ENCODE measurements at regions not wholly inside any gene's neighbourhood (a gene's known extent, or its start where the extent isn't known, plus 50 kb on each side); places are given as distances from the start of the nearest gene placed in this dataset.

- no peaks in the 10 kb centered on the region for H3K36me3 ChIP-seq
- no peaks in the 10 kb centered on the region for H3K9me3 ChIP-seq
- WGBS, 2 donors = 65 to 72% methylated on average over 9 of the region's 9 CpGs
- no peak overlapping the region for H3K4me3 ChIP-seq
- TF ChIP-seq CTCF (IDR thresholded peaks at IDR 0.05) = no peak
- no peak overlapping the region for H3K27ac ChIP-seq
- peak in 2 of 8 donors; percentile 24 to 26 for ATAC-seq
- intact Hi-C loops (cut with DNase I) = no loop called here
- no peak for DNase-seq
- no peaks in the 10 kb centered on the region for H3K27me3 ChIP-seq
- peaks cover 0 to 5% (median 0%) of the 10 kb centered on the region in 9 donors for H3K4me1 ChIP-seq
Observed at GRCh38 chr3:127480196-127480954, 110.2 kb downstream of the TPRA1 start.

- no peak for TF ChIP-seq CTCF (IDR thresholded peaks at IDR 0.05)
- Histone ChIP-seq H3K4me3 (no peak overlapping the region), H3K36me3 (no peaks in the 10 kb centered on the region), H3K4me1 (peaks cover 0 to 5% (median 0%) of the 10 kb centered on the region in 9 donors), H3K9me3 (no peaks in the 10 kb centered on the region), H3K27ac (no peak overlapping the region), H3K27me3 (peaks cover 0 to 3% (median 0%) of the 10 kb centered on the region in 7 donors)
- no peak for ATAC-seq
- intact Hi-C loops (cut with DNase I) = no loop called here
- WGBS, 2 donors = 50 to 55% methylated on average over 12 of the region's 12 CpGs
- no peak for DNase-seq
Observed at GRCh38 chr3:127479449-127479848, 111.1 kb downstream of the TPRA1 start.

- WGBS, 2 donors = 84 to 85% methylated on average over 7 of the region's 7 CpGs
Observed at GRCh38 chr3:127478922-127479321, 111.6 kb downstream of the TPRA1 start.

GRCh38 chr3:127477396-127477795 lies 113.1 kb downstream of the TPRA1 start:
- no peak overlapping the region for H3K4me3 ChIP-seq
- H3K9me3 ChIP-seq = no peaks in the 10 kb centered on the region
- no peaks in the 10 kb centered on the region for H3K36me3 ChIP-seq
- H3K4me1 ChIP-seq = peaks cover 0 to 4% (median 0%) of the 10 kb centered on the region in 9 donors
- no peak for ATAC-seq
- 72 to 76% methylated on average over 8 of the region's 8 CpGs for WGBS, 2 donors
- H3K27me3 ChIP-seq = peaks cover 0 to 3% (median 0%) of the 10 kb centered on the region in 7 donors
- DNase-seq = no peak
- no peak for TF ChIP-seq CTCF (IDR thresholded peaks at IDR 0.05)
- H3K27ac ChIP-seq = no peak overlapping the region
- intact Hi-C loops (cut with DNase I) = no loop called here

More at GRCh38 chr3:127478922-127479321, 111.6 kb downstream of the TPRA1 start:
- H3K9me3 ChIP-seq = no peaks in the 10 kb centered on the region
- peaks cover 0 to 5% (median 0%) of the 10 kb centered on the region in 9 donors for H3K4me1 ChIP-seq
- H3K27ac ChIP-seq = no peak overlapping the region
- ATAC-seq (no peak), DNase-seq (no peak)
- H3K4me3 ChIP-seq = no peak overlapping the region
- intact Hi-C loops (cut with DNase I) = no loop called here
- H3K36me3 ChIP-seq = no peaks in the 10 kb centered on the region
- H3K27me3 ChIP-seq = peaks cover 0 to 3% (median 0%) of the 10 kb centered on the region in 7 donors
- TF ChIP-seq CTCF (IDR thresholded peaks at IDR 0.05) = no peak
